T-helper 17 cell (primary cell): ENCODE measurements at regions not wholly inside any gene's neighbourhood (a gene's known extent, or its start where the extent isn't known, plus 50 kb on each side); places are given as distances from the start of the nearest gene placed in this dataset.
"Not testable (repeated sequence)": the region's sequence is repeated elsewhere in the genome, so short reads cannot be mapped to it uniquely, and the experiment has no call there.

Experiments used
- ATAC-seq: fragments of 150-1000 bp; cut with Tn5 transposase; 2 replicates; pipeline ENCODE4 v1.10.0; 2021; ENCODE audit warnings: mild to moderate bottlenecking, moderate library complexity
- DNase-seq, 3 donors: peaks; one replicate each; pipeline versions ENCODE4 v3.0.0 to v3.0.0-alpha.2; 2020 to 2021
- H3K9me3 ChIP-seq: one replicate; pipeline ENCODE4 v1.7.0; 2013; ENCODE audit warnings: low read length, mild to moderate bottlenecking; ENCODE audit not compliant: control insufficient read depth, poor library complexity, severe bottlenecking
- H3K27ac Mint-ChIP-seq: one replicate; pipeline ENCODE4 v1.8.0; 2022; ENCODE audit warnings: mild to moderate bottlenecking, moderate library complexity, mixed read lengths
- H3K27me3 Mint-ChIP-seq: one replicate; pipeline ENCODE4 v1.8.0; 2022; ENCODE audit warnings: mixed read lengths
- H3K36me3 Mint-ChIP-seq: one replicate; pipeline ENCODE4 v1.8.0; 2022; ENCODE audit warnings: low read depth, mixed read lengths
- H3K4me1 Mint-ChIP-seq: one replicate; pipeline ENCODE4 v1.8.0; 2022; ENCODE audit warnings: mild to moderate bottlenecking, mixed read lengths
- H3K4me3 Mint-ChIP-seq: one replicate; pipeline ENCODE4 v1.8.0; 2022; ENCODE audit warnings: mild to moderate bottlenecking, moderate library complexity, mixed read lengths

DNA sequence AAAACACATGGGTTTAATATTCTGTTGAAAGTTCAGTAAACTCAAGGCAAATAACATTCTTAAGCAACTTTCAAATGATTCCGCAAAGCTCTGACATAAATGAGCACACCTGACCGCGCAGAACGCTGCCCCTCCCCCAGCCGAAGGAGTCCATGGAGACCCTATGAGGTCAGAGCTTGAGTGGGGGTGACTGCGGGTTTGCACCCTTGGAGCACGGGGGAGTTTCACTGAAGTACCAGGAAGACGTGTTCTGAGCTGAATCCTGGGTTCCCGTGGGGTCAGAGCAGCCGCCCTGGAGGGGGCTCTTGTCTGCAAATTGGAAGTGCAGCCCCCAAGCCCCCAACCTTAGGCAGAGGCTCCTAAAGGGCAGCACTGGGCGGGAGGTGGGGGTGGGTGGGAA lies 324.1 kb upstream of the SFSWAP start:
- no peak for DNase-seq
- peaks cover 5% of the 10 kb centered on the region for H3K36me3 Mint-ChIP-seq

GRCh38 chr12:131387281-131388163 lies 323.4 kb upstream of the SFSWAP start:
- Mint-ChIP-seq H3K27me3 (peaks cover 25% of the 10 kb centered on the region), H3K4me1 (peaks cover 3% of the 10 kb centered on the region), H3K27ac (no peak overlapping the region), H3K4me3 (no peak overlapping the region), H3K36me3 (peaks cover 5% of the 10 kb centered on the region)
- ATAC-seq = no peak
- no peaks in the 10 kb centered on the region for H3K9me3 ChIP-seq
- no peak for DNase-seq

More for the DNA sequence above, 324.1 kb upstream of the SFSWAP start:
- Mint-ChIP-seq H3K27me3 (peaks cover 25% of the 10 kb centered on the region), H3K4me3 (no peak overlapping the region), H3K4me1 (peaks cover 3% of the 10 kb centered on the region), H3K27ac (no peak overlapping the region)
- no peaks in the 10 kb centered on the region for H3K9me3 ChIP-seq
- ATAC-seq = no peak

GRCh38 chr12:131388164-131389053 lies 322.5 kb upstream of the SFSWAP start:
- not testable (repeated sequence) for H3K4me3 Mint-ChIP-seq, H3K9me3 ChIP-seq, H3K27ac Mint-ChIP-seq, ATAC-seq, H3K4me1 Mint-ChIP-seq, DNase-seq, H3K36me3 Mint-ChIP-seq
- H3K27me3 Mint-ChIP-seq = peaks cover 22% of the 10 kb centered on the region

DNA sequence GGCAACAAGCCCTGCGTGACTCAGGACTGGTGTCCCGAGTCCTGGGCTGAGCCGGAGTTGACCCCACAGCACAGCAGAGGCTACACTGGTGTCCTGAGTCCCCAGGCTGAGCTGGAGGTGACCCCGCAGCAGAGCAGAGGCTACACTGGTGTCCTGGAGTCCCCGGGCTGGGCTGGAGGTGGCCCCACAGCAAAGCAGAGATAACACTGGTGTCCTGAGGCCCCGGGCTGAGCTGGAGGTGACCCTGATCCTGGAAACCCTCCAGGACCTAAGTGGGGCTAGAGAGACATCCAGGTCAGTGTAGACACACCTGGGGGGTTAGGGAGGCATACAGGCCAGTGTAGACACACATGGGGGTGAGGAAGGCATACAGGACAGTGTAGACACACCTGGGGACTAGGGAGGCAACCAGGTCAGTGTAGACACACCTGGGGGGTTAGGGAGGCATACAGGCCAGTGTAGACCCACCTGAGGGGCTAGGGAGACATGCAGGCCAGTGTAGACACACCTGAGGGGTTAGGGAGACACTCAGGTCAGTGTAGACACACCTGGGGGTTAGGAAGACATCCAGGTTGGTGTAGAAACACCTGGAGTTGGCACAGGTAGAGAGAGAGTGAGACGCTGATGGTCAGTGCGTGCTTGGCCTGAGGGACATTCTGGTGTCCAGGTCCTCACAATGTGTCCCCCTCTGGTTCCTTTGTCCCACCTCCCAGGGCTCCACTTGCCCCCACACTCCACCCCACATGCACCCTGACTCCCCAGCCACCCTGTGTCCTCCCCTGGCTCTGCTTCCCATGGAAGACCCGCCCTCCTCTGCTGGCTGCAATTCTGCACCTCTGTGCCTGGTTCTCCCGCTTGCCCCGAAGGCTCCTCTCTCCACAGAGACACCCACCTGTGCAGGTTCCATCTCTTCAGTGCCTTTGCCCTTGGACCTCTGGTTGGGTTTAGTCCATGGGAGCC lies 321.6 kb upstream of the SFSWAP start:
- no peak overlapping the region for H3K4me3 Mint-ChIP-seq
- H3K27ac Mint-ChIP-seq = no peak overlapping the region

DNA sequence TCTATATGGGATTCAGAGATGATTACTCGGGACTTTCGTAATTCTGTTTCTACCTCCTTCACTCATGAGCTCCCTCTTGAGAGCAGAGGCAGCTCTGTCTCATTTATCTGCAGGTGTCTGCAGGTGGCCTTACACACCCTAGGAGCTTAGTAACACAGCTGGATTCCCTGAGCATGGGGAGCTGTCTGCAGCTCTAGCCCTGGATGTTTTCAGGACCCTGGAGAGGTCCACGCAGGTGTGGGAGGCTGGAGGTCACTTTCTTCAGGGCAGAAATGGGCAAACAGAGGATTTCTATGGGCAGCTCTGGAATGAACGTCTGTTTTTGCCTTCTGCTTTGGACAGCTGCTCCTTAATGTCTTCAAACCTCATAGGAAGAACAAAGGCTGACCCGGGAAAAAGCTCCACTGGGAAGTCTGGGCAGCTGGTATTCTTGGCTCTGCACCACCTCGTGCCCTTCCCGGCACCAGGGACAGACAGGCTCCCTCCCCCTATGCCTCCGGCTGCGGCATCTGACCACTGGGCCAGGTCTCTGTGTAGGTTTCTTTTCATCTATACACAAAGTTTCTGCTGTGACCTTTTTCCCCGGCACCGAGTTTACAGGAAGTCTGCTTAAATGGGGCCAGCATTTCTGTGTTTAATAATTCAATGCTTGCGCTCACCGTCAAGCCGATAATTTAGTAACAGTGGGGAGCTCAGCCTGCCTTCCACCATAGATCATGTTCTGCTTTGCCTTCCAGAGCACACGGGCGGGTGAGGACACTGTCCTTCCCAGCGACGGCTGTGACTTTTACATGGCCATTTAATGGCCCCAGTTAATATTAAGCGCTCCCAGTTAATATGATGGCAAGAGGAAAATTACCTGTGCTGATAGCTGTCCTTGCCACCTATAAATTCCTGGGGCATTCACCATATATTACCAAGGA lies 320.2 kb upstream of the SFSWAP start:
- Mint-ChIP-seq H3K4me1 (no peaks in the 10 kb centered on the region), H3K36me3 (peaks cover 5% of the 10 kb centered on the region), H3K27ac (no peak overlapping the region), H3K4me3 (no peak overlapping the region), H3K27me3 (peaks cover 19% of the 10 kb centered on the region)
- no peak for ATAC-seq
- no peaks in the 10 kb centered on the region for H3K9me3 ChIP-seq
- DNase-seq = no peak

More for the DNA sequence above, 321.6 kb upstream of the SFSWAP start:
- H3K9me3 ChIP-seq = no peaks in the 10 kb centered on the region
- DNase-seq = no peak
- no peak for ATAC-seq
- peaks cover 5% of the 10 kb centered on the region for H3K36me3 Mint-ChIP-seq
- no peaks in the 10 kb centered on the region for H3K4me1 Mint-ChIP-seq
- H3K27me3 Mint-ChIP-seq = peaks cover 19% of the 10 kb centered on the region

- ATAC-seq = no peak
- H3K4me1 Mint-ChIP-seq = no peaks in the 10 kb centered on the region
- H3K9me3 ChIP-seq = no peaks in the 10 kb centered on the region
- no peak for DNase-seq
- peaks cover 5% of the 10 kb centered on the region for H3K36me3 Mint-ChIP-seq
- no peak overlapping the region for H3K4me3 Mint-ChIP-seq
- peaks cover 19% of the 10 kb centered on the region for H3K27me3 Mint-ChIP-seq
- no peak overlapping the region for H3K27ac Mint-ChIP-seq
Observed at GRCh38 chr12:131391399-131391798, 319.5 kb upstream of the SFSWAP start.

GRCh38 chr12:131394752-131395151 lies 316.1 kb upstream of the SFSWAP start:
- not testable (repeated sequence) for H3K27me3 Mint-ChIP-seq, H3K4me1 Mint-ChIP-seq, H3K9me3 ChIP-seq, H3K36me3 Mint-ChIP-seq, H3K27ac Mint-ChIP-seq, H3K4me3 Mint-ChIP-seq, ATAC-seq, DNase-seq

DNA sequence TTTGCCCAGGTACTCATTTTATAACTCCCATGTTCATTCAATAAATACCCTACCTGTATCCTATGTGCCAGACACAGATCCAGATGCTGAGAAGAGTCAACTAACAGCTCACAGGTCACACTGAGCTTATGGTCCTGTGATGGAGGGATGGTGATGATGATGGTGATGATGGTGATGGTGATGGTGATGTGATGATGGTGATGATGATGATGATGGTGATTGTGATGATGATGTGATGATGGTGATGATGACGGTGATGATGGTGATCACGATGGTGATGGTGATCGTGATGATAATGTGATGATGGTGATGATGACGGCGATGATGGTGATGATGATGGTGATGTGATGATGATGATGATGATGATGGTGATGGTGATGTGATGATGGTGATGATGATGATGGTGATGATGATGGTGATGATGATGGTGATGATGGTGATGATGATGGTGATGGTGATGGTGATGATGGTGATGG lies 315.6 kb upstream of the SFSWAP start:
- not testable (repeated sequence) for H3K27me3 Mint-ChIP-seq, ATAC-seq, H3K36me3 Mint-ChIP-seq, H3K27ac Mint-ChIP-seq, H3K4me3 Mint-ChIP-seq, H3K9me3 ChIP-seq, DNase-seq, H3K4me1 Mint-ChIP-seq

- no peaks in the 10 kb centered on the region for H3K27me3 Mint-ChIP-seq
- H3K9me3 ChIP-seq = no peaks in the 10 kb centered on the region
- DNase-seq = no peak
- H3K4me1 Mint-ChIP-seq = no peaks in the 10 kb centered on the region
- no peak overlapping the region for H3K4me3 Mint-ChIP-seq
- peaks cover 2% of the 10 kb centered on the region for H3K36me3 Mint-ChIP-seq
- ATAC-seq = no peak
- no peak overlapping the region for H3K27ac Mint-ChIP-seq
Observed at GRCh38 chr12:131395971-131396573, 314.8 kb upstream of the SFSWAP start.

DNA sequence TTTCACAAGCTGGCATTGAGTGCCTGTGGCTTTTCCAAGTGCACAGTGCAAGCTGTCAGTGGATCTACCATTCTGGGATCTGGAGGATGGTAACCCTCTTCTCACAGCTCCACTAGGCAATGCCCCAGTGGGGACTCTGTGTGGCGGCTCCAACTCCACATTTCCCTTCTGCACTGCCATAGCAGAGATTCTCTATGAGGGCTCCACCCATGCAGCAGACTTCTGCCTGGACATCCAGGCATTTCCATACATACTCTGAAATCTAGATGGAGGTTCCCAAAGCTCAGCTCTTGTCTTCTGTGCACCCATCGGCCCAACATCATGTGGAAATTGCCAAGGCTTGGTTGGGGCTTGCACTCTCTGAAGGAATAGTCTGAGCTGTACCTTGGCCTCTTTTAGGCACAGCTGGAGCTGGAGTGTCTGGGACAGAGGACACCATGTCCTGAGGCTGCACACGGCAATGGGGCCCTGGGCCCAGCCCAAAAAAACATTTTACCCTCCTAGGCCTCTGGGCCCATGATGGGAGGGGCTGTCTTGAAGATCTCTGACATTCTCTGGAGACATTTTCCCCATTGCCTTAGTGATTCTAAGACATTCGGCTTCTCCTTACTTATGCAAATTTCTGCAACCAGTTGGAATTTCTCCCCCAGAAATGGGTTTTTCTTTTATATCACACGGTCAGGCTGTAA lies 313.3 kb upstream of the SFSWAP start:
- H3K4me3 Mint-ChIP-seq = no peak overlapping the region
- ATAC-seq (no peak), DNase-seq (no peak)
- no peaks in the 10 kb centered on the region for H3K9me3 ChIP-seq
- no peaks in the 10 kb centered on the region for H3K4me1 Mint-ChIP-seq
- H3K36me3 Mint-ChIP-seq = peaks cover 2% of the 10 kb centered on the region
- no peaks in the 10 kb centered on the region for H3K27me3 Mint-ChIP-seq
- H3K27ac Mint-ChIP-seq = no peak overlapping the region

GRCh38 chr12:131399000-131399399 lies 311.9 kb upstream of the SFSWAP start:
- H3K4me1 Mint-ChIP-seq = no peaks in the 10 kb centered on the region
- no peak overlapping the region for H3K27ac Mint-ChIP-seq
- H3K9me3 ChIP-seq = no peaks in the 10 kb centered on the region
- H3K4me3 Mint-ChIP-seq = no peak overlapping the region
- DNase-seq (no peak), ATAC-seq (no peak)
- peaks cover 2% of the 10 kb centered on the region for H3K36me3 Mint-ChIP-seq
- H3K27me3 Mint-ChIP-seq = no peaks in the 10 kb centered on the region
